HG02852 (cell line): ENCODE measurements at regions not wholly inside any gene's neighbourhood (a gene's known extent, or its start where the extent isn't known, plus 50 kb on each side); places are given as distances from the start of the nearest gene placed in this dataset.

Experiments used
- ATAC-seq: cut with Tn5 transposase; IDR thresholded peaks from one replicate; pipeline ENCODE4 v1.9.1; 2021; ENCODE audit warnings: mild to moderate bottlenecking, moderate library complexity; ENCODE audit not compliant: unreplicated experiment

DNA sequence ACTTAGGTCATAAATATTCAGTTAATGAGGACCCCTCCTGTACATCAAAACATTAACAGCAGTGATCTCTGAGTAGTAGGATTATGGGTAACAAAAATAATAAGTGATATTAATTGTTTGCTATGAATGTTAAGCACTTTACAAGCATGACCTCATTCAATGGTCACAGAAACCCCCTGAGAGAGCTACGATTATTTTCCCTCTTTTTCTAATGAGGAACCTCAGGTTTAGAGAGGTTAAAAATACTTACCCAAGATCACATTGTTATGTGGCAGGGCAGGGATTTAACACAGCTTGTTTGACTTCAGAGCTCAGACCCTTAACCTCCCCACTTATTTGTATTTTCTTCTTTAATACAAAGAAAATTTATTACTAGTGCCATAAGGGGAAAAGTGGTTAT is 228.2 kb downstream of the TBL1XR1 start:
- no peak for ATAC-seq

DNA sequence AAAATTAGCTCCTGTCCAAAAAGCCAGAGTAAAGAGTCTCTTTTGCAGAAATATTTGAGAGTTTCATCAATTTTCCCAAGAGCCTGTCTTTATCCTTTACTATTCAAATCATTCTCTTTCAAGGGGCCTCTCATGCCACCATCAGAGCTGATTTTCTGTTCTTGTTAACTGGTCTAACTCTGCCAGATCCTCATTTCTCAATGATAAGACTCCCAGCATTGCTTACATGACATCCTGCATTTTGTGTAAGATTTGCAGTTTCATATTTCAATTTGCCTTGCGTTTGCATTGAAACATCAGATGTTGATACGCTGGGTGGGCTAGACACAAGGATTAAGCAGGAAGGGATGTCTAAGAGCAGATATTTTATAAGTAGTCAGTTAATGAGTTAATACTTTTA is 228.7 kb downstream of the TBL1XR1 start:
- ATAC-seq, result no peak

DNA sequence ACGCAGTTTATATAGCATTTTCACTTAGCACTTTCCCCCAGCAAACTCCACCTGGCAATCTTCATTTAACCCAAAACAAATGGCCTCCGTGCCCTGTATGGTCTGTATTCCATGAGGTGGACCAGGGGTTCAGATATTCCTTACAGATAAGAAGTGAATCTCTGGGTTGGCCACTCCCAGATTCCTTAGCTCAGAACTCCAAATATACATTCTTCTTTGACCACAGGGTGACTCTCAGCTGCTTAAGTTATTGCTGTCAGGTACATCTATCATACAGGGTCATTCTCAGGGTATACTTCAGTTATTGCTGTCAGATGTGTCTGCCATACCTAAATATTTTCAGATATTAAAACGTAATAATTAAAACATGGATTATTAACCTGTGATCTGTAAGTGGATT is 229.8 kb downstream of the TBL1XR1 start:
- ATAC-seq, result no peak

GRCh38 chr3:176964661-176965060 is 232.6 kb downstream of the TBL1XR1 start:
- no peak for ATAC-seq

DNA sequence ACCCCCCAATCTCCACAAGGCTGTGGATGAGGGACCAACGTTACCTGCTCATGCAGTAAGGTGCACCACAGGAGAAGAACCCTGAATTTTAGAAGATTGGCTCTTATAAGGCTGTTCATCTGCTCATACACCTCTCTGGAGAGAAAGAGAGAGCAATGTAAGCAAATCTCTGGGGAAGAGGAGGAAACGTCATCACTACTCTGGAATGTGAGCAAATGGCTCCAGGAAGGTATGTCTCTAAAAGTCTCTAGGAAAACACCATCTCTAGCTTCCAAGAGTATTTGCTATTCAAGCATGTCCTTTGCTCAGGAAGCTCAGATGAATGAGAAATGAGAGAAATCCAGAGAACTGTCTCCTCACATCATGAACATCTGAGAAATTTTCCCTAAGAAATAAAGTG is 235.4 kb downstream of the TBL1XR1 start:
- no peak for ATAC-seq

GRCh38 chr3:176959867-176960266 is 237.4 kb downstream of the TBL1XR1 start:
- no peak for ATAC-seq

GRCh38 chr3:176958560-176958959 is 238.7 kb downstream of the TBL1XR1 start:
- no peak for ATAC-seq

GRCh38 chr3:176954517-176954916 is 242.8 kb downstream of the TBL1XR1 start:
- ATAC-seq, result no peak

GRCh38 chr3:176953106-176954060 is 243.9 kb downstream of the TBL1XR1 start:
- no peak for ATAC-seq

- no peak for ATAC-seq
Measured at GRCh38 chr3:176951586-176952292, 245.5 kb downstream of the TBL1XR1 start.

GRCh38 chr3:176951144-176951543 is 246.1 kb downstream of the TBL1XR1 start:
- ATAC-seq, result no peak

- ATAC-seq, result no peak
Measured at GRCh38 chr3:176950743-176951142, 246.5 kb downstream of the TBL1XR1 start.

- ATAC-seq, result no peak
Measured at GRCh38 chr3:176948151-176948550, 249.1 kb downstream of the TBL1XR1 start.

GRCh38 chr3:176946202-176946601 is 251.1 kb downstream of the TBL1XR1 start:
- no peak for ATAC-seq

- no peak for ATAC-seq
Measured at GRCh38 chr3:176942305-176942704, 255.0 kb downstream of the TBL1XR1 start.

DNA sequence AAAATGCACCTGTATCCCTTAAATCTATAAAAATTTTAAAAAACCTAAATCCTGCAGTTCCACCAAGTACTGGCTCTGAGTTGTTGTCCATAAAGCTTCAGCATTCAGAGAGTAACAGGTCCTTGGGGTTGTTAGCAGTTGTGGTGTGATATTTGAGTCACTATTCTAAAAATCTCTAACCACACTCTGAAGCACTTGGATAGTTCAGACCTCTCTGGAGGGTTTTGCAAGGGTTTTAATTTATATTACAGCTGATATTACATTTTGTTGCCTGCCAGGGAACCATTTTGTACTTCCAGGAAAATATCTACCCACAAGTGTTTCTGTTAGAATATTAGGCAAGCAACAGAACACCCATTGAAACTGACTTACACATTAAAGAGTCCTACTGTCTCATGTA is 255.6 kb downstream of the TBL1XR1 start:
- no peak for ATAC-seq

- ATAC-seq, result peak; percentile 99
Measured at GRCh38 chr3:176939022-176939817, 258.1 kb downstream of the TBL1XR1 start.

DNA sequence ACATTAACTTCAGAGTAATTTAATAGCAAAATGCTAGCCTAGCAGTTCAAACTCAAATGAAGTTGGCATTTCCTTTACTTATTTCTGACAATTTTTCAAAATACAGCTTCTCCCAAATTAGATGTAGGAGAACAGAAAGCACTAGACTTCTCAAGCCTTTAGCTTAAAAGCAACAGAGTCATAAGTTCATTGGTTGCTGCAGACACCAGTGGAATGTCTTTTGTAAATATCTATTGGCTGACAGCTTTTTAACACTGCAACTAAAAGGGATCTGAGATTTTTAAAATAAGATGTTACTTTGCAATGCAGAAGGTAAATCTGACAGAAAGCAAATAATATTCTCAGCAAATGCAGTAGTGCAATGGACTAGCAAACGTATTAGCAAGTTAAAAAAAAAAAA is 259.3 kb downstream of the TBL1XR1 start:
- no peak for ATAC-seq

DNA sequence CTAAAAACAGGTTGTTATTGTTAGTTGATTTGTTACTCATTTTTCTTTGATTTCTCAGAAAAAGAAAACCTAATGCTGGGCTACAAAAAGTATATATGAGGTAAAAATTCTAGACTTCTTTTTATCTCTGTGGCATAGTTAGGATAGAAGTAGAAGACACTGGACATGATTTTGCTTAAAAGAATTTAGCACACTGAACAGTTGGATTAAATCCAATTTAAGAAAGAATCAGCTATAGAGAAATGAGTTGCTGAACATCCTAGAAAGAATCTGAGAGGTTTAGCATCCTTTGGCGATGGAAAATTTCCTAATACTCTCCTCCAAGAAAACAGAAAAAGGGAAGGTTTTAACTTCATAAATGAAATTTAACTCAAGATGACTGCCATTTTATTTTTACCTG is 259.7 kb downstream of the TBL1XR1 start:
- no peak for ATAC-seq

- ATAC-seq, result no peak
Measured at GRCh38 chr3:176935194-176935888, 261.9 kb downstream of the TBL1XR1 start.

DNA sequence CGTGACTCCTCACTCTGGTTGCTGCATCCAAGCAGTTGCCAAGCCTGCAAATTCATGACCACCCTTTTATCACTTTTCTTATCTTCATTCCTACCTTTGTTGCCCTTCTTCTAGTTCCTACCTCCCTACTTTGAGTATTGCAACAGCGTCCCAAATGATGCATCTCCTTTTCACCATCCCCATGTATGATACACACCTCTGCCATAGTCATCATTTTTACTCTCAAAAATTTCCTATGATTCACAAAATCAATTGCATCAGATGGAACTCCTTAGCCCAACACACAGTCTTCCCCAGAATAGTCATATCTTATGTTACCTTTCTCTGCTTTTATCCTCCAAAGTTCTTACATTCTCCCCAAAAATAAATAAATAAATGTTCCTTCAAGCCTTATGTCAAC is 262.6 kb downstream of the TBL1XR1 start:
- ATAC-seq, result no peak
